Mesendoderm (in vitro differentiated cells): ENCODE measurements at regions not wholly inside any gene's neighbourhood (a gene's known extent, or its start where the extent isn't known, plus 50 kb on each side); places are given as distances from the start of the nearest gene placed in this dataset.

ENCODE experiments used
- DNase-seq: peaks from one replicate; pipeline ENCODE4 v3.0.0; 2013
- H2AK5ac ChIP-seq: 2 replicates; pipeline ENCODE4 v1.6.1; 2013; ENCODE audit warnings: low read length, inconsistent platforms
- H2BK120ac ChIP-seq: 2 replicates; pipeline ENCODE4 v1.6.1; 2013; ENCODE audit warnings: low read depth, mild to moderate bottlenecking, low read length, moderate library complexity, mixed read lengths
- H2BK15ac ChIP-seq: replicated peaks from 2 replicates; pipeline ENCODE4 v1.6.1; 2013; ENCODE audit warnings: low read depth, mild to moderate bottlenecking, moderate library complexity
- H2BK5ac ChIP-seq: 2 replicates; pipeline ENCODE4 v1.6.1; 2013; ENCODE audit warnings: low read length, inconsistent platforms
- H3K18ac ChIP-seq: 2 replicates; pipeline ENCODE4 v1.6.1; 2013; ENCODE audit warnings: mild to moderate bottlenecking, low read length, mixed read lengths
- H3K23ac ChIP-seq: one replicate; pipeline ENCODE4 v1.6.1; 2013; ENCODE audit warnings: low read length
- H3K27ac ChIP-seq: 2 replicates; pipeline ENCODE4 v1.5.1; 2013; ENCODE audit warnings: low read depth, mild to moderate bottlenecking, inconsistent platforms, low read length, moderate library complexity
- H3K27me3 ChIP-seq: 2 replicates; pipeline ENCODE4 v1.6.1; 2013; ENCODE audit warnings: low read length, control low read depth, mild to moderate bottlenecking, inconsistent platforms; ENCODE audit not compliant: insufficient read depth, poor library complexity
- H3K36me3 ChIP-seq: 2 replicates; pipeline ENCODE4 v1.6.1; 2013; ENCODE audit warnings: low read length, inconsistent platforms; ENCODE audit not compliant: control insufficient read depth, insufficient read depth
- H3K4ac ChIP-seq: one replicate; pipeline ENCODE4 v1.6.1; 2013; ENCODE audit warnings: low read depth, mild to moderate bottlenecking, low read length, moderate library complexity
- H3K4me1 ChIP-seq: 2 replicates; pipeline ENCODE4 v1.6.1; 2013; ENCODE audit warnings: low read depth, low read length, inconsistent platforms; ENCODE audit not compliant: control insufficient read depth
- H3K4me2 ChIP-seq: 2 replicates; pipeline ENCODE4 v1.6.1; 2013; ENCODE audit warnings: low read length
- H3K4me3 ChIP-seq: 2 replicates; pipeline ENCODE4 v1.5.1; 2013; ENCODE audit warnings: mild to moderate bottlenecking, low read length
- H3K56ac ChIP-seq: one replicate; pipeline ENCODE4 v1.6.1; 2013; ENCODE audit warnings: low read length
- H3K79me1 ChIP-seq: 2 replicates; pipeline ENCODE4 v1.6.1; 2013; ENCODE audit warnings: low read length, inconsistent platforms
- H3K79me2 ChIP-seq: 2 replicates; pipeline ENCODE4 v1.6.1; 2013; ENCODE audit warnings: mild to moderate bottlenecking, low read length; ENCODE audit not compliant: control insufficient read depth, insufficient read depth
- H3K9ac ChIP-seq: 2 replicates; pipeline ENCODE4 v1.6.1; 2013; ENCODE audit warnings: low read length, inconsistent platforms
- H4K5ac ChIP-seq: one replicate; pipeline ENCODE4 v1.6.1; 2013; ENCODE audit warnings: low read length
- H4K8ac ChIP-seq: one replicate; pipeline ENCODE4 v1.6.1; 2013; ENCODE audit warnings: low read depth, mild to moderate bottlenecking, control low read depth, low read length, moderate library complexity
- WGBS: extraction: QIAGEN DNeasy Blood & Tissue Kit; methylation state at CpG from one replicate; pipeline ENCODE4 v1.1.7; 2013; ENCODE audit warnings: low lambda C conversion rate, missing lambda C conversion rate; ENCODE audit not compliant: insufficient coverage; ENCODE audit errors: extremely low coverage; 5-methylcytosine and 5-hydroxymethylcytosine counted together

DNA sequence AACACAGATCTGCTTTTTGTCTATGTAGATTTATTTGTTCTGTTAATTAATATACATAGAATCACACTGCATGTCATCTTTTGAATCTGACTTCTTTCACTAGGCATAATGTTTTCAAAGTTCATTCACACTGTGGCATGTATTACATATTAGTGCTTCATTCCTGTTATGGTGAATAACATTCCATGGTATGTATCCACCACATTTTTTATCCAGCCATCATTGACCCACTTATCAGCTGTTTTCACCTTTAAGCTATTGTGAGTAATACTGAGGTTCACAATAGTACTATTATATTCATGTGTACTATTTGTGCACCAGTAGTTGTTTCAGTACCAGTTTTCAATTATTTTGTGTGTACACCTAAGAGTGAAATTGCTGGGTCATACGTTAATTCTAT, 230.6 kb upstream of the CNTN3 start:
- Histone ChIP-seq H3K56ac (no peak overlapping the region), H4K8ac (no peak overlapping the region), H3K4me2 (no peak overlapping the region), H3K27me3 (no peaks in the 10 kb centered on the region), H3K23ac (no peak overlapping the region), H4K5ac (no peak overlapping the region), H3K4me3 (no peak overlapping the region), H3K9ac (no peak overlapping the region), H3K18ac (no peak overlapping the region), H2BK5ac (no peak overlapping the region), H3K4ac (no peak overlapping the region), H3K79me2 (no peaks in the 10 kb centered on the region), H3K27ac (no peak overlapping the region), H3K79me1 (no peaks in the 10 kb centered on the region), H2AK5ac (no peak overlapping the region), H2BK15ac (no peak overlapping the region), H2BK120ac (no peak overlapping the region), H3K4me1 (no peaks in the 10 kb centered on the region), H3K36me3 (no peaks in the 10 kb centered on the region)
- DNase-seq, result no peak
- WGBS, result no CpG with 5 or more reads among the region's 1 CpG

GRCh38 chr3:74844428-74844827, 230.0 kb upstream of the CNTN3 start:
- WGBS, result no CpG with 5 or more reads among the region's 1 CpG
- Histone ChIP-seq H3K4me2 (no peak overlapping the region), H3K9ac (no peak overlapping the region), H3K18ac (no peak overlapping the region), H3K27me3 (no peaks in the 10 kb centered on the region), H3K4ac (no peak overlapping the region), H3K79me2 (no peaks in the 10 kb centered on the region), H4K8ac (no peak overlapping the region), H3K27ac (no peak overlapping the region), H2BK5ac (no peak overlapping the region), H2AK5ac (no peak overlapping the region), H2BK15ac (no peak overlapping the region), H3K56ac (no peak overlapping the region), H4K5ac (no peak overlapping the region), H3K79me1 (no peaks in the 10 kb centered on the region), H3K36me3 (no peaks in the 10 kb centered on the region), H3K23ac (no peak overlapping the region), H2BK120ac (no peak overlapping the region), H3K4me3 (no peak overlapping the region), H3K4me1 (no peaks in the 10 kb centered on the region)
- DNase-seq, result peak; percentile 87

DNA sequence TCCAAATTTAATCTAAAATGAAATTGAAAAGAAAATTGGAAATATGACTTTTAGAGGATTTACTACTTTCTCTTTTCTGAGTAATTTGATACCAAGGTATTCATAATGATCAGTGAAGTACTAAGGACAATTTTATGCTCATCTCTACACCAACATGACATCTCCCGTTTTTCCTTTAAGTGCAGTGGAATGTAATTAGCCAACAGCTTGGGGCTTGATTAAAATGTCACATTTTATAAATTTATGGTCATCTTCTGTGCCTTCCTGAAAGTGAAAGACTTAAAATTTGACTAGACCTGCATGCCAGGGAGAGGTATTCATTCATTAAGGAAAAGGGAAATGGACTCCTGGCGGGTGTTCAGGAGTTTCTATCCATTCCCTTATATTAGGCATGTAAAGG, 228.2 kb upstream of the CNTN3 start:
- DNase-seq, result no peak
- Histone ChIP-seq H3K18ac (no peak overlapping the region), H2BK5ac (no peak overlapping the region), H4K8ac (no peak overlapping the region), H3K27ac (no peak overlapping the region), H3K4me2 (no peak overlapping the region), H2AK5ac (no peak overlapping the region), H3K23ac (no peak overlapping the region), H2BK120ac (no peak overlapping the region), H3K9ac (no peak overlapping the region), H3K27me3 (no peaks in the 10 kb centered on the region), H3K56ac (no peak overlapping the region), H3K4me1 (no peaks in the 10 kb centered on the region), H3K79me2 (no peaks in the 10 kb centered on the region), H4K5ac (no peak overlapping the region), H3K4ac (no peak overlapping the region), H3K4me3 (no peak overlapping the region), H2BK15ac (no peak overlapping the region), H3K36me3 (no peaks in the 10 kb centered on the region), H3K79me1 (no peaks in the 10 kb centered on the region)
- WGBS, result no CpG with 5 or more reads among the region's 2 CpGs

DNA sequence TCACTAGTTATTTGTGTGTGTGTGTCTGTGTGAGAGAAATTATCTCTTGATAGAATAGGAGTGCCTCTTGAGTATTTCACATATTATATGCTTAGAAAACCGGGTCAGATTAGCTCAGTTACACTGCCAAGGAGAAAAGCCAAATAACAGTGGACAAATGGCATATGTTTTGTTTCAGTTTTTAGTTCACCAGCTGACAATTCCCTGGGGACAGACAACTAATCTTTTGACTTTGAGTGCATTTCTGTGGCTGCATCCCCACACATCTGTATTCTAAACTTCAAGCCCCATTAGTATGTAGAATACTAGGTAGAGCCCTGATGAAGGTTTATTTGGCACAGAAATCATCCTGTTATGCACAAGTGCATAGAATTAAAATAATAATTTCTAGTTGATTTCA, 227.7 kb upstream of the CNTN3 start:
- Histone ChIP-seq H3K36me3 (no peaks in the 10 kb centered on the region), H3K4me2 (no peak overlapping the region), H4K8ac (no peak overlapping the region), H2BK120ac (no peak overlapping the region), H3K18ac (no peak overlapping the region), H3K79me2 (no peaks in the 10 kb centered on the region), H3K9ac (no peak overlapping the region), H3K23ac (no peak overlapping the region), H3K27ac (no peak overlapping the region), H3K27me3 (no peaks in the 10 kb centered on the region), H2BK5ac (no peak overlapping the region), H3K56ac (no peak overlapping the region), H3K4ac (no peak overlapping the region), H2AK5ac (no peak overlapping the region), H2BK15ac (no peak overlapping the region), H3K4me1 (no peaks in the 10 kb centered on the region), H4K5ac (no peak overlapping the region), H3K4me3 (no peak overlapping the region), H3K79me1 (no peaks in the 10 kb centered on the region)
- WGBS, result no CpG with 5 or more reads among the region's 1 CpG
- DNase-seq, result no peak

- no CpG with 5 or more reads among the region's 2 CpGs for WGBS
- no peaks in the 10 kb centered on the region for H3K79me2 ChIP-seq
- no peak overlapping the region for H2BK120ac ChIP-seq
- H4K8ac ChIP-seq, result no peak overlapping the region
- H2AK5ac ChIP-seq, result no peak overlapping the region
- no peaks in the 10 kb centered on the region for H3K27me3 ChIP-seq
- no peak overlapping the region for H3K4me3 ChIP-seq
- H3K56ac ChIP-seq, result no peak overlapping the region
- H3K4ac ChIP-seq, result no peak overlapping the region
- no peak overlapping the region for H3K9ac ChIP-seq
- H3K4me2 ChIP-seq, result no peak overlapping the region
- H2BK5ac ChIP-seq, result no peak overlapping the region
- no peaks in the 10 kb centered on the region for H3K4me1 ChIP-seq
- no peak overlapping the region for H3K27ac ChIP-seq
- no peaks in the 10 kb centered on the region for H3K36me3 ChIP-seq
- no peak overlapping the region for H4K5ac ChIP-seq
- DNase-seq, result no peak
- no peak overlapping the region for H3K18ac ChIP-seq
- H2BK15ac ChIP-seq, result no peak overlapping the region
- H3K23ac ChIP-seq, result no peak overlapping the region
- H3K79me1 ChIP-seq, result no peaks in the 10 kb centered on the region
These were observed 225.1 kb upstream of the CNTN3 start for GRCh38 chr3:74839566-74839965.

DNA sequence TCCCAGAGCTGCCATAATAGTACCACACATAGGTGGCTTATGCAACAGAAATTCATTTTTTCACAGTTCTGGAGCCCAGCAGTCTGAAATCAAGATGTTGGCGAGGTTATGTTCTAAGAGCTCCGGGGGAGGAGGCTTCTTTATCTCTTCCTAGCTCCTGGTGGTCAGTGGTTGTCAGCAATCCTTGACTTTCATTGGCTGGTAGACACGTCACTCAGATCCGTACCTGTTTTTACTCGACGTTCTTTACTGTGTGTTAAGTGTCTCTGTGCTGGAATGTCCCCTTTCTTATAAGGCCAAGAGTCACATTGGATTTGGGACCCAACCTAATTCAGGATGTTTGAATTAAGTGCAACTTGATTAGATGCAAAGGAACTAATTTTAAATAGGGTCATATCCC, 218.5 kb upstream of the CNTN3 start:
- H3K18ac ChIP-seq, result no peak overlapping the region
- no peaks in the 10 kb centered on the region for H3K36me3 ChIP-seq
- no peak overlapping the region for H2BK120ac ChIP-seq
- no peak overlapping the region for H3K27ac ChIP-seq
- no peaks in the 10 kb centered on the region for H3K79me1 ChIP-seq
- H2AK5ac ChIP-seq, result no peak overlapping the region
- no peak overlapping the region for H3K23ac ChIP-seq
- no peak overlapping the region for H4K8ac ChIP-seq
- no peak overlapping the region for H2BK15ac ChIP-seq
- no peak overlapping the region for H3K4me2 ChIP-seq
- H3K79me2 ChIP-seq, result no peaks in the 10 kb centered on the region
- no peak overlapping the region for H2BK5ac ChIP-seq
- WGBS, result no CpG with 5 or more reads among the region's 6 CpGs
- H3K4me3 ChIP-seq, result no peak overlapping the region
- no peaks in the 10 kb centered on the region for H3K27me3 ChIP-seq
- H4K5ac ChIP-seq, result no peak overlapping the region
- DNase-seq, result peak; percentile 57
- no peak overlapping the region for H3K56ac ChIP-seq
- H3K9ac ChIP-seq, result no peak overlapping the region
- H3K4ac ChIP-seq, result no peak overlapping the region
- H3K4me1 ChIP-seq, result no peaks in the 10 kb centered on the region
